H9 (cell line): ENCODE measurements at regions not wholly inside any gene's neighbourhood (a gene's known extent, or its start where the extent isn't known, plus 50 kb on each side); places are given as distances from the start of the nearest gene placed in this dataset.

Experiments
- DNase-seq: peaks from one replicate; pipeline ENCODE4 v3.0.0-alpha.2; 2017
- H2AFZ ChIP-seq: one replicate; pipeline ENCODE4 v1.6.1; 2013; ENCODE audit warnings: mild to moderate bottlenecking, low read length, control low read depth, moderate library complexity
- H2AK5ac ChIP-seq: 2 replicates; pipeline ENCODE4 v1.6.1; 2013; ENCODE audit warnings: low read length, control low read depth, mixed read lengths; ENCODE audit not compliant: insufficient read length
- H2BK120ac ChIP-seq: one replicate; pipeline ENCODE4 v1.6.1; 2013; ENCODE audit warnings: low read depth, mild to moderate bottlenecking, low read length, control low read depth, inconsistent platforms; ENCODE audit not compliant: poor library complexity, severe bottlenecking
- H2BK12ac ChIP-seq: 2 replicates; pipeline ENCODE4 v1.6.1; 2013; ENCODE audit warnings: low read length, control low read depth, mixed read lengths, low read depth; ENCODE audit not compliant: insufficient read length
- H2BK15ac ChIP-seq: 2 replicates; pipeline ENCODE4 v1.6.1; 2013; ENCODE audit warnings: low read depth, low read length, control low read depth
- H2BK20ac ChIP-seq: one replicate; pipeline ENCODE4 v1.6.1; 2013; ENCODE audit warnings: low read depth, mild to moderate bottlenecking, low read length, control low read depth, inconsistent platforms; ENCODE audit not compliant: poor library complexity, severe bottlenecking
- H2BK5ac ChIP-seq: 2 replicates; pipeline ENCODE4 v1.6.1; 2013; ENCODE audit warnings: low read length, control low read depth, mixed read lengths; ENCODE audit not compliant: insufficient read length
- H3K14ac ChIP-seq: 2 replicates; pipeline ENCODE4 v1.6.1; 2013; ENCODE audit warnings: low read length, control low read depth; ENCODE audit not compliant: insufficient read depth
- H3K18ac ChIP-seq: 2 replicates; pipeline ENCODE4 v1.6.1; 2013; ENCODE audit warnings: low read depth, mild to moderate bottlenecking, mixed read lengths, low read length, control low read depth; ENCODE audit not compliant: insufficient read length
- H3K23ac ChIP-seq: 2 replicates; pipeline ENCODE4 v1.6.1; 2013; ENCODE audit warnings: low read length, control low read depth, mixed read lengths, low read depth; ENCODE audit not compliant: insufficient read length
- H3K23me2 ChIP-seq: 2 replicates; pipeline ENCODE4 v1.6.1; 2013; ENCODE audit warnings: low read depth, mild to moderate bottlenecking, mixed read lengths, low read length, control low read depth; ENCODE audit not compliant: insufficient read length, poor library complexity, severe bottlenecking
- H3K27ac ChIP-seq: 2 replicates; pipeline ENCODE4 v1.5.1; 2013; ENCODE audit warnings: low read length, control low read depth, mixed read lengths, low read depth; ENCODE audit not compliant: insufficient read length
- H3K27me3 ChIP-seq: 2 replicates; pipeline ENCODE4 v1.6.1; 2013; ENCODE audit warnings: low read length, control low read depth, inconsistent platforms; ENCODE audit not compliant: insufficient read depth
- H3K4ac ChIP-seq: 2 replicates; pipeline ENCODE4 v1.6.1; 2013; ENCODE audit warnings: low read depth, mild to moderate bottlenecking, control low read depth, inconsistent platforms, low read length, moderate library complexity
- H3K4me1 ChIP-seq: 2 replicates; pipeline ENCODE4 v1.6.1; 2013; ENCODE audit warnings: low read length, control low read depth, inconsistent platforms; ENCODE audit not compliant: insufficient read depth
- H3K4me2 ChIP-seq: 2 replicates; pipeline ENCODE4 v1.6.1; 2013; ENCODE audit warnings: low read length, control low read depth, mixed read lengths; ENCODE audit not compliant: insufficient read length, insufficient read depth
- H3K56ac ChIP-seq: 2 replicates; pipeline ENCODE4 v1.6.1; 2013; ENCODE audit warnings: low read depth, mild to moderate bottlenecking, mixed read lengths, low read length, control low read depth; ENCODE audit not compliant: insufficient read length
- H3K79me1 ChIP-seq: 2 replicates; pipeline ENCODE4 v1.6.1; 2013; ENCODE audit warnings: low read depth, mild to moderate bottlenecking, moderate library complexity, low read length, control low read depth, inconsistent platforms; ENCODE audit not compliant: insufficient read depth, poor library complexity, severe bottlenecking
- H3K79me2 ChIP-seq: 2 replicates; pipeline ENCODE4 v1.6.1; 2013; ENCODE audit warnings: low read length, control low read depth, inconsistent platforms; ENCODE audit not compliant: insufficient read depth
- H3K9ac ChIP-seq: 2 replicates; pipeline ENCODE4 v1.6.1; 2013; ENCODE audit warnings: low read length, control low read depth, mixed read lengths; ENCODE audit not compliant: insufficient read length; ENCODE audit errors: extremely low read depth
- H3K9me3 ChIP-seq: one replicate; pipeline ENCODE4 v1.6.1; 2013; ENCODE audit warnings: low read depth, low read length, inconsistent platforms; ENCODE audit not compliant: control insufficient read depth
- H3T11ph ChIP-seq: one replicate; pipeline ENCODE4 v1.6.1; 2013; ENCODE audit warnings: mild to moderate bottlenecking, low read length, control low read depth, inconsistent platforms
- H4K20me1 ChIP-seq: one replicate; pipeline ENCODE4 v1.6.1; 2013; ENCODE audit not compliant: control insufficient read depth, insufficient read length, insufficient read depth
- H4K5ac ChIP-seq: 2 replicates; pipeline ENCODE4 v1.6.1; 2013; ENCODE audit warnings: low read depth, mild to moderate bottlenecking, mixed read lengths, low read length, control low read depth; ENCODE audit not compliant: insufficient read length
- H4K8ac ChIP-seq: replicated peaks from 2 replicates; pipeline ENCODE4 v1.6.1; 2013; ENCODE audit warnings: low read length, control low read depth, mixed read lengths, low read depth; ENCODE audit not compliant: insufficient read length
- H4K91ac ChIP-seq: 2 replicates; pipeline ENCODE4 v1.6.1; 2013; ENCODE audit warnings: low read depth, mild to moderate bottlenecking, moderate library complexity, mixed read lengths, low read length, control low read depth; ENCODE audit not compliant: insufficient read length
- H3K27ac Mint-ChIP-seq, 3 experiments: 2 replicates in 2 of 3; 3 replicates in 1 of 3; pipeline ENCODE4 v1.8.0; 2020 to 2021; ENCODE audit warnings: mixed read lengths in 3 of 3, mild to moderate bottlenecking in 1 of 3, moderate library complexity in 1 of 3
- H3K27me3 Mint-ChIP-seq: 2 replicates; pipeline ENCODE4 v1.8.0; 2021; ENCODE audit warnings: low read depth, mild to moderate bottlenecking, moderate library complexity, mixed read lengths
- H3K36me3 Mint-ChIP-seq, 3 experiments: 2 replicates in 2 of 3; 3 replicates in 1 of 3; pipeline ENCODE4 v1.8.0; 2020 to 2021; ENCODE audit warnings: low read depth in 3 of 3, mixed read lengths in 3 of 3; ENCODE audit not compliant: insufficient read depth in 1 of 3
- H3K4me1 Mint-ChIP-seq, 2 experiments: 2 replicates each; pipeline ENCODE4 v1.8.0; 2020; ENCODE audit warnings: mixed read lengths in 2 of 2
- H3K4me3 Mint-ChIP-seq, 2 experiments: 2 replicates in 1 of 2; 3 replicates in 1 of 2; pipeline ENCODE4 v1.8.0; 2020 to 2021; ENCODE audit warnings: mild to moderate bottlenecking in 2 of 2, mixed read lengths in 2 of 2, moderate library complexity in 1 of 2
- H3K9me3 Mint-ChIP-seq, 2 experiments: 2 replicates in 1 of 2; 3 replicates in 1 of 2; pipeline ENCODE4 v1.8.0; 2020; ENCODE audit warnings: mild to moderate bottlenecking in 2 of 2, mixed read lengths in 2 of 2, moderate library complexity in 1 of 2
- WGBS: extraction: QIAGEN DNeasy Blood & Tissue Kit; methylation state at CpG from one replicate; pipeline ENCODE4 v1.1.7; 2013; ENCODE audit warnings: missing lambda C conversion rate, low lambda C conversion rate, mixed read lengths; ENCODE audit not compliant: insufficient read length; ENCODE audit errors: extremely low coverage; 5-methylcytosine and 5-hydroxymethylcytosine counted together
- TF ChIP-seq, protein P1 (sequence below): fragments of 200-600 bp; sonication (generic); conservative IDR thresholded peaks from 3 replicates; pipeline ENCODE4 v1.8.0; 2021; ENCODE audit warnings: antibody characterized with exemption, mild to moderate bottlenecking

DNA sequence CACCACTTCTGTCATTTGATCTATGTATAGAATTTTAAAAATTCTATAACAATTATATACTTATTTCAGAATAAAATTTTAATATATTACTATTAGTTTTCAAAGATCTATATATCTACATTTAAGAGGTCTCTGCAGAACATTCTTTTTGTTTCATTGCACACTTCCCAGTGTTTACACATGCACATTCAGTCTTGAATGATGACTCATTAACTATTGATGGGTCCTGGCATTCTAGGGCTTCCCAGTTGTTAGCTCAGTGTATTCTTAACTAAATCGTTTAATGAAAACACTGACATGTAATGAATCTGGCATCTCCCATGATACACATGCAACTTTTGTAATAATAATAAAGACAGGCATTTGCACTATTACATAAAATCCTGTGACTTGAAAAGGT is 324.6 kb downstream of the KLF12 start:
- Mint-ChIP-seq H3K36me3 (no peaks in the 10 kb centered on the region), H3K9me3 (no peaks in the 10 kb centered on the region), H3K4me1 (peaks cover 0 to 6% of the 10 kb centered on the region in 2 experiments; a peak in 3 of 4 replicates), H3K27ac (no peak overlapping the region), H3K4me3 (no peak overlapping the region), H3K27me3 (no peaks in the 10 kb centered on the region)
- Histone ChIP-seq H2BK12ac (no peak overlapping the region), H3K79me1 (no peaks in the 10 kb centered on the region), H3K56ac (no peak overlapping the region), H2BK20ac (no peak overlapping the region), H3K23ac (no peak overlapping the region), H2BK120ac (no peak overlapping the region), H3K4me1 (no peaks in the 10 kb centered on the region), H4K8ac (no peak overlapping the region), H3K4ac (no peak overlapping the region), H3K9ac (no peak overlapping the region), H3T11ph (no peak overlapping the region), H4K91ac (no peak overlapping the region), H2AFZ (no peak overlapping the region), H3K27me3 (no peaks in the 10 kb centered on the region), H2BK15ac (no peak overlapping the region), H3K27ac (no peak overlapping the region), H3K9me3 (no peaks in the 10 kb centered on the region), H3K79me2 (no peaks in the 10 kb centered on the region), H2AK5ac (no peak overlapping the region), H4K20me1 (no peaks in the 10 kb centered on the region), H3K14ac (no peak overlapping the region), H3K23me2 (no peaks in the 10 kb centered on the region), H2BK5ac (no peak overlapping the region), H3K18ac (no peak overlapping the region), H4K5ac (no peak overlapping the region), H3K4me2 (no peak overlapping the region)
- no CpG with 5 or more reads among the region's 1 CpG for WGBS
- TF ChIP-seq, protein P1, sequence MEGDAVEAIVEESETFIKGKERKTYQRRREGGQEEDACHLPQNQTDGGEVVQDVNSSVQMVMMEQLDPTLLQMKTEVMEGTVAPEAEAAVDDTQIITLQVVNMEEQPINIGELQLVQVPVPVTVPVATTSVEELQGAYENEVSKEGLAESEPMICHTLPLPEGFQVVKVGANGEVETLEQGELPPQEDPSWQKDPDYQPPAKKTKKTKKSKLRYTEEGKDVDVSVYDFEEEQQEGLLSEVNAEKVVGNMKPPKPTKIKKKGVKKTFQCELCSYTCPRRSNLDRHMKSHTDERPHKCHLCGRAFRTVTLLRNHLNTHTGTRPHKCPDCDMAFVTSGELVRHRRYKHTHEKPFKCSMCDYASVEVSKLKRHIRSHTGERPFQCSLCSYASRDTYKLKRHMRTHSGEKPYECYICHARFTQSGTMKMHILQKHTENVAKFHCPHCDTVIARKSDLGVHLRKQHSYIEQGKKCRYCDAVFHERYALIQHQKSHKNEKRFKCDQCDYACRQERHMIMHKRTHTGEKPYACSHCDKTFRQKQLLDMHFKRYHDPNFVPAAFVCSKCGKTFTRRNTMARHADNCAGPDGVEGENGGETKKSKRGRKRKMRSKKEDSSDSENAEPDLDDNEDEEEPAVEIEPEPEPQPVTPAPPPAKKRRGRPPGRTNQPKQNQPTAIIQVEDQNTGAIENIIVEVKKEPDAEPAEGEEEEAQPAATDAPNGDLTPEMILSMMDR, result no peak
- no peak for DNase-seq
